ENCODE measurements at regions not wholly inside any gene's neighbourhood (a gene's known extent, or its start where the extent isn't known, plus 50 kb on each side); places are given as distances from the start of the nearest gene placed in this dataset.

- Histone ChIP-seq H3K27ac (no peak overlapping the region), H3K4me3 (no peak overlapping the region), H3K36me3 (no peaks in the 10 kb centered on the region), H3K9me3 (no peaks in the 10 kb centered on the region), H3K4me1 (no peaks in the 10 kb centered on the region), H3K27me3 (no peaks in the 10 kb centered on the region)
- TF ChIP-seq POLR2A (IDR thresholded peaks at IDR 0.05): no peak
- no peak for TF ChIP-seq CTCF (IDR thresholded peaks at IDR 0.05)
- no peak for DNase-seq
- intact Hi-C loops (cut with DNase I; ENCODE audit: low total_unique reads): no loop called here
Measured at GRCh38 chr4:17134565-17134964, 236.1 kb upstream of the LDB2 start.

GRCh38 chr4:17134100-17134499 is 235.7 kb upstream of the LDB2 start:
- Histone ChIP-seq H3K4me1 (no peaks in the 10 kb centered on the region), H3K27ac (no peak overlapping the region), H3K4me3 (no peak overlapping the region), H3K36me3 (no peaks in the 10 kb centered on the region), H3K27me3 (no peaks in the 10 kb centered on the region), H3K9me3 (no peaks in the 10 kb centered on the region)
- no peak for TF ChIP-seq CTCF (IDR thresholded peaks at IDR 0.05)
- TF ChIP-seq POLR2A (IDR thresholded peaks at IDR 0.05): no peak
- intact Hi-C loops (cut with DNase I; ENCODE audit: low total_unique reads): no loop called here
- DNase-seq: no peak

GRCh38 chr4:17132226-17132625 is 233.8 kb upstream of the LDB2 start:
- Histone ChIP-seq H3K27me3 (no peaks in the 10 kb centered on the region), H3K9me3 (no peaks in the 10 kb centered on the region), H3K27ac (no peak overlapping the region), H3K4me3 (no peak overlapping the region), H3K4me1 (no peaks in the 10 kb centered on the region), H3K36me3 (no peaks in the 10 kb centered on the region)
- TF ChIP-seq POLR2A (IDR thresholded peaks at IDR 0.05): no peak
- TF ChIP-seq CTCF (IDR thresholded peaks at IDR 0.05): no peak
- intact Hi-C loops (cut with DNase I; ENCODE audit: low total_unique reads): no loop called here
- no peak for DNase-seq

GRCh38 chr4:17128268-17128667 is 229.8 kb upstream of the LDB2 start:
- intact Hi-C loops (cut with DNase I; ENCODE audit: low total_unique reads): no loop called here

GRCh38 chr4:17126321-17126966 is 228.0 kb upstream of the LDB2 start:
- Histone ChIP-seq H3K36me3 (no peaks in the 10 kb centered on the region), H3K27ac (no peak overlapping the region), H3K4me3 (no peak overlapping the region), H3K4me1 (no peaks in the 10 kb centered on the region), H3K27me3 (no peaks in the 10 kb centered on the region), H3K9me3 (no peaks in the 10 kb centered on the region)
- intact Hi-C loops (cut with DNase I; ENCODE audit: low total_unique reads): no loop called here
- DNase-seq: no peak
- no peak for TF ChIP-seq CTCF (IDR thresholded peaks at IDR 0.05)
- no peak for TF ChIP-seq POLR2A (IDR thresholded peaks at IDR 0.05)

More at GRCh38 chr4:17128268-17128667, 229.8 kb upstream of the LDB2 start:
- Histone ChIP-seq H3K27me3 (no peaks in the 10 kb centered on the region), H3K9me3 (no peaks in the 10 kb centered on the region), H3K4me3 (no peak overlapping the region), H3K36me3 (no peaks in the 10 kb centered on the region), H3K27ac (no peak overlapping the region), H3K4me1 (no peaks in the 10 kb centered on the region)
- no peak for TF ChIP-seq CTCF (IDR thresholded peaks at IDR 0.05)
- TF ChIP-seq POLR2A (IDR thresholded peaks at IDR 0.05): no peak
- no peak for DNase-seq
